HPDE6-E6E7 (cell line): ENCODE measurements at regions not wholly inside any gene's neighbourhood (a gene's known extent, or its start where the extent isn't known, plus 50 kb on each side); places are given as distances from the start of the nearest gene placed in this dataset.
A peak's percentile ranks its signal among the peaks of the same experiment; 100 is the strongest.

Source experiments
- DNase-seq: peaks from one replicate; pipeline ENCODE4 v3.0.0; 2011; ENCODE audit warnings: missing footprints; ENCODE audit errors: extremely low spot score

GRCh38 chr3:113138839-113139743 lies 72.3 kb upstream of the BOC start:
- no peak for DNase-seq

GRCh38 chr3:113140876-113141275 lies 70.5 kb upstream of the BOC start:
- peak; percentile 47 for DNase-seq

GRCh38 chr3:113141543-113141942 lies 69.8 kb upstream of the BOC start:
- DNase-seq = no peak

- no peak for DNase-seq
Observed at GRCh38 chr3:113142476-113142875, 68.9 kb upstream of the BOC start.

GRCh38 chr3:113143353-113143752 lies 68.0 kb upstream of the BOC start:
- no peak for DNase-seq

GRCh38 chr3:113147681-113148261 lies 63.6 kb upstream of the BOC start:
- no peak for DNase-seq

GRCh38 chr3:113148284-113148683 lies 63.1 kb upstream of the BOC start:
- peak; percentile 65 for DNase-seq

GRCh38 chr3:113150250-113150649 lies 61.1 kb upstream of the BOC start:
- no peak for DNase-seq

GRCh38 chr3:113151461-113152031 lies 59.8 kb upstream of the BOC start:
- no peak for DNase-seq

GRCh38 chr3:113152849-113153248 lies 58.5 kb upstream of the BOC start:
- DNase-seq = no peak

GRCh38 chr3:113153499-113154107 lies 57.8 kb upstream of the BOC start:
- DNase-seq = no peak

- no peak for DNase-seq
Observed at GRCh38 chr3:113156816-113157333, 54.5 kb upstream of the BOC start.

- DNase-seq = no peak
Observed at GRCh38 chr3:113157408-113158030, 53.8 kb upstream of the BOC start.

- DNase-seq = no peak
Observed at GRCh38 chr3:113158171-113158570, 53.2 kb upstream of the BOC start.
